Mesothelial cell of epicardium (in vitro differentiated cells): ENCODE measurements at regions not wholly inside any gene's neighbourhood (a gene's known extent, or its start where the extent isn't known, plus 50 kb on each side); places are given as distances from the start of the nearest gene placed in this dataset.

Source experiments
- DNase-seq, 2 experiments: peaks; one replicate each; pipeline ENCODE4 v3.0.0; 2021; ENCODE audit warnings: low spot score in 2 of 2; ENCODE audit not compliant: unreplicated experiment in 2 of 2
- H3K27ac Mint-ChIP-seq: 2 replicates; pipeline ENCODE4 v1.8.0; 2021; ENCODE audit warnings: mixed read lengths
- H3K27me3 Mint-ChIP-seq: 2 replicates; pipeline ENCODE4 v1.8.0; 2021; ENCODE audit warnings: low read depth, mixed read lengths
- H3K36me3 Mint-ChIP-seq: 2 replicates; pipeline ENCODE4 v1.8.0; 2021; ENCODE audit warnings: mixed read lengths
- H3K4me1 Mint-ChIP-seq: 2 replicates; pipeline ENCODE4 v1.8.0; 2021; ENCODE audit warnings: mixed read lengths
- H3K4me3 Mint-ChIP-seq: 2 replicates; pipeline ENCODE4 v1.8.0; 2021; ENCODE audit warnings: mild to moderate bottlenecking, moderate library complexity, mixed read lengths
- H3K9me3 Mint-ChIP-seq: 2 replicates; pipeline ENCODE4 v1.8.0; 2021; ENCODE audit warnings: mixed read lengths
- CTCF ChIP-seq: fragments of 200-600 bp; sonication (generic); IDR thresholded peaks from one replicate; pipeline ENCODE4 v1.5.0; 2021; ENCODE audit warnings: antibody characterized with exemption; ENCODE audit not compliant: unreplicated experiment

GRCh38 chr19:28475525-28475924 lies 737.4 kb downstream of the UQCRFS1 start:
- Mint-ChIP-seq H3K27me3 (no peaks in the 10 kb centered on the region), H3K36me3 (no peaks in the 10 kb centered on the region), H3K4me1 (no peaks in the 10 kb centered on the region), H3K4me3 (no peak overlapping the region), H3K9me3 (no peaks in the 10 kb centered on the region), H3K27ac (no peak overlapping the region)
- DNase-seq = no peak
- TF ChIP-seq CTCF = no peak

DNA sequence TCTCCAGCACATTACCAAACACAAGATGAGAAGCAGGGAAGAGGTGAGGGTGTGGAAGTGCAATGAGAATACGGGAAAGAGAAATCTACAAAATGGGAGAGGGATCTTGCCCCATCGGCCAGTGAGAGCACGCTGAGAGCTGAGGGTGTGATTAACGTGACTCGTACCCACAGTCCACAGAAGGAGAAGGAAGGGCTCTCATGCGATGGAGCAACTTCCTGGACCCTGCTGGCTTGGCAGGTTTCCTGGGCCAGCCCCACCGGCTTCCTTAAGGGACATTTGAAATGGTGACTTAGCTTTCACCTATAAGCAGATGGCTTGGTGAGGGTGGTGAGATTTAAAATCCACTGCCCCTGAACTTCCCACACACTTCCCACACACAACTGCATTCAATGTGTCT lies 740.1 kb downstream of the UQCRFS1 start:
- Mint-ChIP-seq H3K27me3 (peaks cover 10% of the 10 kb centered on the region), H3K9me3 (no peaks in the 10 kb centered on the region), H3K4me3 (no peak overlapping the region), H3K27ac (no peak overlapping the region), H3K4me1 (no peaks in the 10 kb centered on the region), H3K36me3 (no peaks in the 10 kb centered on the region)
- TF ChIP-seq CTCF = no peak
- DNase-seq = no peak

GRCh38 chr19:28471731-28472510 lies 741.0 kb downstream of the UQCRFS1 start:
- H3K27me3 Mint-ChIP-seq = peaks cover 14% of the 10 kb centered on the region
- H3K36me3 Mint-ChIP-seq = no peaks in the 10 kb centered on the region
- no peak for DNase-seq
- no peak for TF ChIP-seq CTCF
- H3K4me1 Mint-ChIP-seq = no peaks in the 10 kb centered on the region
- no peaks in the 10 kb centered on the region for H3K9me3 Mint-ChIP-seq
- H3K27ac Mint-ChIP-seq = no peak overlapping the region
- no peak overlapping the region for H3K4me3 Mint-ChIP-seq

DNA sequence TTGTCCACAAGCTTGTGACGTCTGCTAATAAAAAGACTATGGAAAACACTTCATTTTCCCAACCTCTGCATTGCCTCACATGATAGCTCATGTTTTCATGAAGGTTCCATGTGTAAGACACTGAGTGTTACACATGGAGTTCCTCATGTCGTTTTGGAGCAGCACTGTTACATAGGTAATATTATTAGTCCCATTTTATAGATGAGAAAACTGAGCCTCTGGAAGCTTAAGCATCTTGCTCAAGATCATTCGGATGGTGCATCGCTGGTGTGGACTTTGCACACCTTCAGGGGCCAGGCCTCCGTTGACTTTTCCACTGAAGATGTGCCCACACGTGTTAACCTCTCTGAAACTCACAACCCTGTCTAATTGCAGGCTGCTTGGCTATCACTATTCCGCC lies 743.4 kb downstream of the UQCRFS1 start:
- DNase-seq = no peak
- H3K4me3 Mint-ChIP-seq = no peak overlapping the region
- TF ChIP-seq CTCF = no peak
- H3K4me1 Mint-ChIP-seq = no peaks in the 10 kb centered on the region
- no peak overlapping the region for H3K27ac Mint-ChIP-seq
- no peaks in the 10 kb centered on the region for H3K9me3 Mint-ChIP-seq
- H3K36me3 Mint-ChIP-seq = no peaks in the 10 kb centered on the region
- peaks cover 14% of the 10 kb centered on the region for H3K27me3 Mint-ChIP-seq

GRCh38 chr19:28468701-28469459 lies 744.1 kb downstream of the UQCRFS1 start:
- Mint-ChIP-seq H3K27me3 (peaks cover 14% of the 10 kb centered on the region), H3K4me3 (no peak overlapping the region), H3K27ac (no peak overlapping the region), H3K9me3 (no peaks in the 10 kb centered on the region), H3K4me1 (no peaks in the 10 kb centered on the region), H3K36me3 (no peaks in the 10 kb centered on the region)
- no peak for TF ChIP-seq CTCF
- no peak for DNase-seq
